Colon (tissue), 2 donors: ENCODE measurements at regions not wholly inside any gene's neighbourhood (a gene's known extent, or its start where the extent isn't known, plus 50 kb on each side); places are given as distances from the start of the nearest gene placed in this dataset.
"Not testable (repeated sequence)": the region's sequence is repeated elsewhere in the genome, so short reads cannot be mapped to it uniquely, and the experiment has no call there.

Experiments
- FAIRE-seq: peaks from 2 replicates; lab custom pipeline; 2012; peaks lifted over from hg19 to GRCh38; lab: Jason Lieb, UNC
- donor health status: control.
- donor health status: control.

- no peak for FAIRE-seq
These were observed 183.8 kb upstream of the THBS1 start for GRCh38 chr15:39396979-39397615.

DNA sequence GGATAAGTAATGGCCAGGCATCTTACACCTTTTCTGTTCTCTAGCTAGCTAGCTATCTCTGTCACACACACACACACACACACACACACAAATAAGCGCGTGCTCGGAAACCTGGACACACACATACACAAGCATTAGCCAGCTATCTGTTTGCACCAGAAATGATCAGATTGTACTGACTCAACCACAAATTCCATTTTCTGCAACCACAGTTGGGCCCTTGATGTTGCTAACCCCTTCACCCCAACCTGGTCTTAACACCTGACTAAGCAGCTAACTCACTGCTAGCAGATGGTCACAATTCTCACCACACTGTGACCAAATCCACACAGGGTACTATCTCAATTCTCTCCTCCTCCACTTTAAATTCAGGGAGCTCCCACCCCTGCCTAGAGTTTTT, 183.0 kb upstream of the THBS1 start:
- no peak for FAIRE-seq

DNA sequence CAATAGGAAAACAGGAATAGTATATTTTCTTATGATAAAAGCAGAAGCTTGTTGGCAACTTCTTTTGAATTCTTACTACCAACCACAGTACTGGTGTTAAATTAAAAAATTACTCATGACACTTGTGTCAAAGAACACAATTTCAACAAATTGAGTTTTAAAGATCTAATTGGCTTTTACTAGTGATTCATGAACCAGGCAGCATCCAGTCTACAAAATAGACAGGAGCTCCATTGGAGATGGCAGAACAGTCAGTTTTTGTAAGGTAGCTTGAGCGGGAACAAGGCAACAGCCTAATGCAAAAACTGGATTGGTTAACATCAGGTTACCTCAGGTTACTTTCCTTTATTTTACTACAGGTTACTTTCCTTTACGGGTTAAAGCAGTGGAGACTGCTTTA, 181.3 kb upstream of the THBS1 start:
- FAIRE-seq, result no peak

GRCh38 chr15:39400002-39400401, 180.9 kb upstream of the THBS1 start:
- no peak for FAIRE-seq

DNA sequence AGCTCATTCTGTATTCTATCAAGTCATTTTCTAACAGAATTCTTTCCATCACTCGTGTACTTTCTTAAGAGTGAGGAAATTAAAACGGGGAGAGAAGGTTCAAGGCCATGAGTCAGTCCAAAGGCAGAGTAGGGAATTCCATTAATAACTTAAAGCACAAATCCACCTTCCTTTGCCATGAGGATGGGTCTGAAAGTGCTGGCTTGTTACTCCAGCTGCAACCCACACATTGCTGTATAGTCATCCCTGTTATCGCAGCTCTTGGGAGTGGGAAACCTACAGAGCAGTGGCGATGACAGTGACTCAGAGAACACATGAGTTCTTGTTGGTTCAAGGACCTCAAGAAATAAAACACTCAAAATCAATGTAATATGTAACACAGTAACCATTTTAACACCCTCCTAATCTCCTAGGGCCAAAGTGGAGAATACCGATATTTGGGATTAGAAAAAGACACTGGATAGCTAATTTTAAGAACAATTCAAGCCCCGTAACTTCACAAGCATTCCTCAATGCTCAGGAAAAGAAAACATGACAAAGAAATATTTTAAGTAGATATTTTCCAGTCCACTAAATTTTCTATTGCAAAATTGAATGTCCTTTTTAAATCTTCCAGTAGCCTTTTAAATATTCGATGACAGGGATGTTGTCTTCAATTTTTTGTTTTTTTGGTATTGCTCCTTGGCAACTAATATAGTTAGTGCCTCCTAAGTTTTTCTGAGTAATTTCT, 179.9 kb upstream of the THBS1 start:
- FAIRE-seq, result no peak

- no peak for FAIRE-seq
These were observed 177.2 kb upstream of the THBS1 start for GRCh38 chr15:39403640-39404117.

DNA sequence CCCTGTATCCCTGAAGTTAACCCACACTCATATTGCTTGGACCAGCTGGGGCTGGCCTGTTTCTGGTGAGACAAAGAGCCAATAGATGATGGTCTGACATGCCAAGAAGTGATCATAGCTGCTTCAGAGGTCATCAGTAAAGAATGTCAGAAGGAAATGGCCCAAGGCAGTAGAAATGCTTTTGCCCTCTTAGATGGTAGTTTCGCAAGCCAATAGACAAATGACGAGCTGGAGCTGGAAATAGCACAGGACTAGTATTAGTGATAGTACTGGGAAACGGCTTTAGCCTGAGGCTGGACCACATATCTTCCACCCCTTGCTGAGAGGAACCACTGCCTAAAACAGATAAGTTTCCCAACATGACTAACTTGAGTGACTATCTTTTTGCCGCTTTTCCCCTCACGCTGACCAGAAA, 176.1 kb upstream of the THBS1 start:
- FAIRE-seq, result no peak

- no peak for FAIRE-seq
These were observed 174.4 kb upstream of the THBS1 start for GRCh38 chr15:39406485-39406884.

- no peak for FAIRE-seq
These were observed 173.8 kb upstream of the THBS1 start for GRCh38 chr15:39407116-39407515.

DNA sequence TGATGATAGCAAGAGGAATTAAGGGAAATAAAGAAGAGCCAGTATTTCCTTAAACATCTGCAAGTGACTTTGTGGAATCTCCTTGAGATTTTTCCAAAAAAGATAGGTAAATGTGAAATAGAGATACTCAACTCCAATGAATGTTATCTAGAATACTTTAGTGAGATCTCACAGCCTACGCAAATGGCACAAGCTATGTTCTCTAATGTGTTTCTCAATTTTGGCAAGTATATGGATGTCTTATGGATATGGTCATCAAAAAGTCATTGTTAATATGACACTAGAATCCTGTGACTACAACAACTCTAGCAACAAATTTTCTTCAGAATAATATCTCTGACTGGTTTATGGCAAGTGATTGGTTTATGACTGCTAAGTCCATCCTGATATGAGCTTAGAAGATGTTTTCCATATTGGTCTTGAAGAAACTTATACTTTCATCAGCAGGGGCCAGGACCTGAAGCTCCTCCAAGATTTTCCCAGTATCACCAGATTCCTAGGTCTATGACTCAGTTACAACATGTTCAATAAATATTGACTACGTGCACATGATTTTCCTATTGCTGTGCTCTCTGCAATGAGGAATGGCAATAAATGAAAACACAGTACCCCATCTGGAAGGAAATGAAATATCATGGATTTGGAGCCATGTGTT, 170.9 kb upstream of the THBS1 start:
- FAIRE-seq, result no peak

DNA sequence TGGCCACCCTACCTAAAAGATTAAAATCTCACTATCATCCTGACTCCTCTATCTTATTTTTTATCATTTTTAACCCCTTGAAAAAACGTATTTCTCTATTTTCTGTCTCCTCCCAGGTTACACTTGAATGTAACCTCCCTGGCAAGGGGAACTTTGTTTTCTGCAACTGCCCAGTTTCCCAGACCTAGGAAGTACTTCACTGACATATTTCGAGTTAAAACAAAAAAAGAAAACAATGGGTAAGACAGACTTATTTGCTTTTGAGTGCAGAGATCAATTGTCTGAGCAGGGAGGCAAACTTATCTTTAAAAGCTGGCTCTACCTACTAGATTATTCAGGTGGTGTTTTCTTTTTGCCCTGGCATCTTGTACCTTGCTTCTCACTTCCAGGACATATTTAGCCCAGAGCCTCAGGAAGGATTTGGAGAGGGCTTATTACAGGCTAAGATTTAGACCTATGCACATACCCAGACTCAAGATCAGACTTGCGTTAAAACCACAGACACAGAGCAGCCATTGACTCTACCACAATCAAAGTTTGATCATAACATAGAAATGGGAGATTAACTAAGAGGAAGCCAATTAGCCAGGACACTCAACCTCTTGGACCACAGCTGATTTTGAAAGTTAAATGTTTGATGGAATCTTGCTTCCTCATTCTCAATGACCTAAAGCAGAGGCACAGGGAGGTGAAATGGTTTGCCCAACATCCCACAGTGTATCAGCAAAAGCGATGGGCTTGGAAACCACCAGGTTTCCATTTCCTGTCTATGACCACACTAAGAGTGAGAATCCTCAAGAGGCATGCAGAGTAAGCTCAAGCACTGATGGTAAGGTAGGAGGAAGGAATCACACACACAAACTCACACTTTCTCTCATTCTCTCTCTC, 169.5 kb upstream of the THBS1 start:
- FAIRE-seq, result no peak

- no peak for FAIRE-seq
These were observed 167.3 kb upstream of the THBS1 start for GRCh38 chr15:39413558-39413957.

- no peak for FAIRE-seq
These were observed 166.7 kb upstream of the THBS1 start for GRCh38 chr15:39414201-39414600.

DNA sequence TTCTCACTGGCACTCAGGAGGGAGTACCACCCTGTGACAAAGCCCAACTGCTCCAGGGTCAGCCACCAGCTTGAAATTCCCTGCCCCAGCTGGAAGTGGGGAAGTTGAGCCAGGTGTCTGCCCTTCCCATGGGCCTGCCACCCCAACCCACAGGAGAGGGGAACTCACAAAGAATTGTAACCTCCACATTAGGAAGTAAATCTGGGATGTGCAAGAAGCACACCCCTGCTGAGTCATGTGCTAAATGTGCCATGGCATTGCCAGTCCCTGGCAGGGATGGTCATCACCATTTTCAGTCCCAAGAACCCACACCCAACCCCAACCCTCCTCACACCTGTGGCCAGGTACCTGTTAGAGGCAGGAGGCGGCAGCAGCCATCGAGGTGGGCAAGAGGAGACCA, 165.2 kb upstream of the THBS1 start:
- no peak for FAIRE-seq

DNA sequence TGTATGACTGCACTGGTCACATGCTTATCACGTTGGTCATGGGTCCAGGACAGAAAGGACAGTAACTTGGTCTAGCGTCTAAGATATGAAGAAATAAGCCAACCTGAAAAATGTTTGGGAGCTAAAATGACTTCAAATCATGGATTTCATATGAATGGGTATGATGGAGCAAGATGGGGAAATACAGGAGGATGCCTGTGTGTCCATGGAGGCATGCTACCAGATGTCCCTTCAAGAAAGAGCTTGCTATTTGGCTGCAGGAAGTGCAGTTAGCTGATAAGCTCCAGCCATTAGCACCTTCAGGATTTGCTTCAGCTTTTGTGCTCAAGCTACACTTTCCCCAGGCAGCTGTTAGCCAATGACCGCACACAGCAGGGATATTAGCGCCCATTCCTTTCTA, 164.6 kb upstream of the THBS1 start:
- FAIRE-seq, result no peak

DNA sequence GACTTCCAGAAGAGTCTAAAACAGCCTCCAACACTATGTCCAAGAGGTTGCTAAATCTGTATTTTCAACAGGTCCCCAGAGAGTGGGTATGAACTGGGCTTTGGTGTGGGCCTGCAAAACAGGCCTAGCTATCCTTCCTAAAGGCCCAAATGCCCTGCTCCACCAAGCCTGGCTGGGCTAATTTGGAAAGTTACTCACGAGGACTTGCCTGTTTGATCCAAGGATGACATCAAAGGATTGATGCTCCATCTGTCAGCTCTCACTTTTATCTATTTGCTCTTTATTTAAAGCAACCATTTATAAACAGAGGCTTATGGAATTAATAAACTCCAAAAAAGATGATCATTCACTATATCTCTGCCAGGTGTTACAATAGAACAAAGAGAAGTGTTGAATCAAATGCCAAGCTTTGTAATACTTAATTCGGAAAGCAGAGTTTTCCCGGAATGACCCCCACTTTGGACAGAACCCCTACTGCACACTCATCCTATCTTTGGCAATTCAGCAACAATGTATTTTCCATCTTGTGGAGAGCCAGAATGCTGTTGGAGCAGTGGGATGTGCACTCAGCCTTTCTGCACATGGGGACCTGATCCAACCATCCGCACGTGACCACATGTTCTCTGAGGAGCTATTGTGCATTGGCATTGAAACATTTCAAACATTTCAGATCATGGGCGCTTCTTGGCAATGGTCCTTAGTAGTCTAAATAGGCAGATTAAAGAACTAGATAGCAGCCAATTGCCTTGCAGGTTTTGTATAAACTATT, 163.3 kb upstream of the THBS1 start:
- no peak for FAIRE-seq

DNA sequence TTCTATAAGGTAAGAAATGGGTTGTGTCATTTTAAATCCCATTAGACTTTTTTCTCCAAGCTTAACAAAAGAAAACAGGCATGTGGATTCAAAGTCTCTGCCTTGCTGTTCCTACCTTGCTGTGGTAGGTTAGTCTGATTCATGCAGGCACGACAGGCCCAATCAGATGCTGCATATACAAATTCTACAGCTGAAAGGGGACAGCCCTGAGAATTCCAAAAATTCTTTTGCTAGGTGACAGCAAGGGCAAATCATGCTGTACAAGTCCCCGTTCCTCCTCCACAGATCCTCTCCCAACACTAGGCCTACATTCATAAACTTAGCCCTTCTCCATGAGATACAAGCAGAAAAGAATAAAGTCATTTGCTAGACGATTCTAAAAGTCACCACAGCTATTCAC, 161.2 kb upstream of the THBS1 start:
- FAIRE-seq, result no peak

GRCh38 chr15:39420123-39420852, 160.6 kb upstream of the THBS1 start:
- FAIRE-seq, result not testable (repeated sequence)

DNA sequence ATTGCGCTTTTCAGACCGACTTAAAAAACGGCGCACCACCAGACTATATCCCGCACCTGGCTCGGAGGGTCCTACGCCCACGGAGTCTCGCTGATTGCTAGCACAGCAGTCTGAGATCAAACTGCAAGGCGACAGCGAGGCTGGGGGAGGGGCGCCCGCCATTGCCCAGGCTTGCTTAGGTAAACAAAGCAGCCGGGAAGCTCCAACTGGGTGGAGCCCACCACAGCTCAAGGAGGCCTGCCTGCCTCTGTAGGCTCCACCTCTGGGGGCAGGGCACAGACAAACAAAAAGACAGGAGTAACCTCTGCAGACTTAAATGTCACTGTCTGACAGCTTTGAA, 160.1 kb upstream of the THBS1 start:
- not testable (repeated sequence) for FAIRE-seq

- no peak for FAIRE-seq
These were observed 154.0 kb upstream of the THBS1 start for GRCh38 chr15:39426552-39427532.
